GM18951 (cell line): ENCODE measurements at regions not wholly inside any gene's neighbourhood (a gene's known extent, or its start where the extent isn't known, plus 50 kb on each side); places are given as distances from the start of the nearest gene placed in this dataset.

Experiments used
- POLR2A ChIP-seq: IDR thresholded peaks from 4 replicates; pipeline ENCODE4 v1.6.1; 2011; ENCODE audit warnings: mild to moderate bottlenecking; ENCODE audit not compliant: insufficient read length, insufficient read depth; ENCODE audit errors: extremely low read depth
- in situ Hi-C: fragments of 300-500 bp; cut with MboI; formaldehyde crosslinking; loops from one replicate; pipeline ENCODE4 v1.12.0; 2022; ENCODE audit warnings: low sequenced_read_pairs, mixed read lengths, inconsistent platforms; ENCODE audit not compliant: unreplicated experiment

- TF ChIP-seq POLR2A = no peak
- in situ Hi-C loops = no loop called here
Measured at GRCh38 chrX:16222151-16222550, 54.9 kb downstream of the MAGEB17 start.

- TF ChIP-seq POLR2A = no peak
- in situ Hi-C loops = no loop called here
Measured at GRCh38 chrX:16223385-16223784, 56.1 kb downstream of the MAGEB17 start.

DNA sequence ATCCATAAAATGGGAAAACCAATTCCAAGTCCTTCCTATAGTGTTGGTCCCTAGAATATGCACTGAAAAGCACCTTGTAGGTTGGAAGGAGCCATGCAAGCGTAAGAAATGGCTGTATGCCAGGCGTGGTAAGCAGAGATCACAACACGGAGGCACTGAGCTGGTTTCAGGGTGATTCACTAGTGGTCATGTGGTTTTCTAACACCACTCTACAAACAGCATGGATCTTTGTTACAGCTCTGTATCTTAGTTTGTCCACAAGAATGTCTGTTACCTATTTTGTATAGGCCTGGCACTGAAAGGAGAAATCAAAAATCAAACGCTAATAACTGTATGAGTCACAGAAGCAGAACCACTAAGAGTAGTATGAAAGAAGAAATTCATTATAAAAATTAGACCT, 71.9 kb downstream of the MAGEB17 start:
- no peak for TF ChIP-seq POLR2A
- in situ Hi-C loops = no loop called here

DNA sequence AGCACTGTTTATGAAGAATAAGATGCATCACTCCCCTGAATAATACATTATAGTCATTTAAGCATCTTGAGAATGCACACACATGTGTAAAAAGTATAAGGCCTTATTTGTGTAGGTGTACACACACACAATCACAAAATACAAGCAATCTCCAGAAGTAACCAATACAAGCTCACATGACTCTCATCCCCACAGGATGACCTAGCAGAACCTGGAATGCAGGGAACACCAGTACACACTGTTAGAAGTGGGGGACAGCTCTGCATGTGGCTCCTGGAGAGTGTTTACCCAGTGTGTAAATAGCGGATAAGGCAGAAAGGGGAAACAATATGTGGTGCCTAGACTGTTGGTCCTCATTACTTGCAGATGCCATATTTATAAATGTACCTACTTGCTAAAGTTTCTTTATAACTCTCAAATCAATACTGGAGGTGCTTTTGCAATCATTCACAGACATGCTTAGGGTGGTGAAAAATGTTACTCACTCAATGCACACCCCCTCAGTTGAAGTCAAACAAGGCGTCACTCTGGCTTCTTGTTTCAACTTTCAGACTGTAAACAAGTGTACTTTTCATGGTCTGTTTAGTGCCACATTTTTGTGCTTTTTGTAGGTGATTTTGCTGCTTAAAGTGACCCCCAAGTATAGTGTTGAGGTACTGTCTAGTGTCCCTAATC, 73.1 kb downstream of the MAGEB17 start:
- in situ Hi-C loops = no loop called here
- TF ChIP-seq POLR2A = no peak

DNA sequence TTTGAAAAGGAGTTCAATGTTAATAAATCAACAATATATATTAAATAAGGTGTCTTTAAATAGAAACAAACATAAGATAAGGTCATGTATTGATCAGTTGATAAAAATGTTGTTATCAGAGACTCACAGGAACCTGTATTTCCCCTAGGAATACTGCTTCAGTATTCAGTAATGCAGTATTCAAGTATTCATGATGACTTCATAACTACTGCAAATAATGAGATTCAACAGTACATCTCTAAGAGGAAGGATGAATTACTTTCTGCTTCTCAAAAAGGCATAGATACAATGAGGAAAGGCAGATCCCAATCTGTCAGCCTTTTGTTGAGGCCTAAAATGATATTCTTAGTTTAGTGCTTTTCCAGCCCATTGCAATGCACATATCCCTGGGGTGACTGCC, 73.7 kb downstream of the MAGEB17 start:
- TF ChIP-seq POLR2A = no peak
- in situ Hi-C loops = no loop called here

GRCh38 chrX:16250296-16250695, 83.0 kb downstream of the MAGEB17 start:
- in situ Hi-C loops = no loop called here
- no peak for TF ChIP-seq POLR2A

DNA sequence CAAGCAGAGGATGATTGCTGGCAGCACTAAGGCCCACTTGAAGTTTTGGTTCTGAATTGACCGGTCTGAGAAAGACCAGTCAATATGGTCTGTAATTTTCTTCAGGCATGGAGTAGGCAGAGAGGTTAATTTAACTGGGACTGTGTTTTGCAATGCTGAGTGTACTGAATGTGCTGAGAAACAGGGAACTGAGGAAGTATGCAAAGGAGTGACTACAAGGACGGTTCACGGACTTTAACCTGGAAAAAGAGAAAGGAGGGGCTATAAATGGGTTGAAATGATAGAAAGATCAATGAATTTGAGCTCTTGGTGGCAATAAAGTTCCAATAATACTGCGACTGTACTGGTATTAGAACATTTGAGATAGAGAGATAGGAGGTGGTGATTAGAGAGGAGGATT, 84.5 kb downstream of the MAGEB17 start:
- TF ChIP-seq POLR2A = no peak
- in situ Hi-C loops = no loop called here

GRCh38 chrX:16258882-16259281, 91.6 kb downstream of the MAGEB17 start:
- no peak for TF ChIP-seq POLR2A
- in situ Hi-C loops = no loop called here

GRCh38 chrX:16267431-16267830, 100.2 kb downstream of the MAGEB17 start:
- no peak for TF ChIP-seq POLR2A
- in situ Hi-C loops = no loop called here

- in situ Hi-C loops = no loop called here
- no peak for TF ChIP-seq POLR2A
Measured at GRCh38 chrX:16268206-16268605, 100.9 kb downstream of the MAGEB17 start.

DNA sequence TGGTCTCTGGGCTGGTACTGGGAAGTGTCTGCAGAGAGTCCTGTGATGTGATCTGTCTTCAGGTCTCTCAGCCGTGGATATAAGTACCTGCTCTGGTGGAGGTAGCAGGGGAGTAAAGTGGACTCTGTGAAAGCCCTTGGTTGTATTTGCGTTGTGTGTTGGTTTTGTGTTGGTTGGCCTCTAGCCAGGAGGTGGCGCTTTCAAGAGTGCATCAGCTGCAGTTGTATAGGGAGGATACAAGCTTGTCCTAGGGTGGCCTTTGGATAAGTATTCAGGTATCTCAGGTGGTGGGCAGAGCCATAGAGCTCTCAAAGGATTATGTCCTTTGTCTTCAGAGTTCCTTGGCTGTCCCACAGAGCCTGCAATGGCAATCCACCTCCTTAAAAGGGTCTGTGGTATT, 111.6 kb downstream of the MAGEB17 start:
- in situ Hi-C loops = no loop called here
- no peak for TF ChIP-seq POLR2A

DNA sequence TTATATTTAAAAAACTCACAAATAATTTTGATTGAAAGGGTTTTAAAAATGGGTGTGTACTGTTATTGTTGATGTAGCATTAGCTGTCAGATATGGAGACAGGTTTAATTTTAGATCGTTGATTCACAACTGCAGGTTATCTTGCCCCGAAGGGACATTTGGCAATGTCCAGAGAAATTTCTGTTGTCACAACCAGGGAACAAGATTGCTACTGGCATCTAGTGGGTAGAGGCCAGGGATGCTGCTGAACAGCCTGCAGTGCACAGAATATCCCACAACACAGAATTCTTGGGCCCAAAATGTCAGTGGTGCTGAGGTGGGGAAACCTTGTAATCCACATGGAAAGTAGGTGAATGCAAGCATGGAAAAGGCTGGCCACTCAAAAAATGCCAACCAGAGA, 114.9 kb downstream of the MAGEB17 start:
- in situ Hi-C loops = no loop called here
- no peak for TF ChIP-seq POLR2A

GRCh38 chrX:16284842-16285241, 117.6 kb downstream of the MAGEB17 start:
- no peak for TF ChIP-seq POLR2A
- in situ Hi-C loops = no loop called here

DNA sequence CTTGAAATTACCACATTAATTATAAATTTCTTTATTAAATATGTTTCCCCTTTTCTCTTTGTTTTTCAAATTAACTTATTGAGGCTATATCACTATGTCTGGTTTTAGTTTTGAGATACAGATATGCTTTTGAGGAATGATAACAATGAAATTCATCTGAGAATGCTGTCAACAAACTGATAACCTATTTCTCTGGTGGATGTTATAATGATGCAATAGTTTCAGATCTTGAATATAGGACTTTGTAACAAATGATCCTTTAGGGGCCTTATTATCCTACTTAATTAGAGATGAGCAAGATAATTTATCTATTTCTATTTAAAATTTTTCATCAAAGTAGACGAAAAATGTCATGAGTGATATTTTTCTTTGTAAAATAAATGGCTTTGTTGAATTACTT, 123.7 kb downstream of the MAGEB17 start:
- TF ChIP-seq POLR2A = no peak
- in situ Hi-C loops = no loop called here

DNA sequence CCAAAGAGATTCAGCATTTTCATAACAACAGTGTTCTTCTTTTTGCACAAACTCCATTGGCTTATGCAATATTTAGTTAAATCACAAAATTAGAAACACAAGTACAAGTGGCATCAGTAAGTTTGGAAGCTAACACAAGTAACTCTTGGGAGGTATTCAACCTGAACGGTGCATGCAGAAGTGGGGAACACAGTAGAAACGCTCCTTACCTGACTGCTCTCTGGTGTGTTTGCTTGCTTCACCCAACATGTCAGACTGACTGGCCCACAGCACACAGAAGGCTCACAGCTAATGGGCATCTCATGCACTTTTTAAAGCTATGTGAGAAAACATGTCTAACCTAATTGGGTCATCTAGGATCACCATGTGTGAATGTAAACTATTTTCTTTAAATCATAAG, 133.6 kb downstream of the MAGEB17 start:
- TF ChIP-seq POLR2A = no peak
- in situ Hi-C loops = no loop called here

- no peak for TF ChIP-seq POLR2A
- in situ Hi-C loops = no loop called here
Measured at GRCh38 chrX:16304751-16305150, 137.5 kb downstream of the MAGEB17 start.

GRCh38 chrX:16305187-16305586, 137.9 kb downstream of the MAGEB17 start:
- in situ Hi-C loops = no loop called here
- TF ChIP-seq POLR2A = no peak
